Frontal cortex (tissue), 3 donors: ENCODE measurements at regions not wholly inside any gene's neighbourhood (a gene's known extent, or its start where the extent isn't known, plus 50 kb on each side); places are given as distances from the start of the nearest gene placed in this dataset.

Source experiments
- DNase-seq, 2 donors: peaks; one replicate each; pipeline ENCODE4 v3.0.0; 2012; ENCODE audit warnings: low spot score in 2 of 2
- FAIRE-seq: peaks from 2 replicates; lab custom pipeline; 2012; peaks lifted over from hg19 to GRCh38; lab: Jason Lieb, UNC
- donor health status: control.
- donor health status: control.
- donor health status: control.

- no peak for DNase-seq
- no peak for FAIRE-seq
These were observed 161.7 kb downstream of the OPA1 start for GRCh38 chr3:193754719-193755118.

- no peak for FAIRE-seq
- DNase-seq: no peak
These were observed 163.5 kb downstream of the OPA1 start for GRCh38 chr3:193756536-193756935.

GRCh38 chr3:193757457-193757856, 164.4 kb downstream of the OPA1 start:
- FAIRE-seq: no peak

GRCh38 chr3:193761969-193762368, 169.0 kb downstream of the OPA1 start:
- no peak for DNase-seq
- FAIRE-seq: no peak

More at GRCh38 chr3:193757457-193757856, 164.4 kb downstream of the OPA1 start:
- no peak for DNase-seq

GRCh38 chr3:193762657-193763056, 169.6 kb downstream of the OPA1 start:
- FAIRE-seq (no peak), DNase-seq (no peak)

- FAIRE-seq (no peak), DNase-seq (no peak)
These were observed 172.0 kb downstream of the OPA1 start for GRCh38 chr3:193764959-193765358.

- DNase-seq: no peak
- no peak for FAIRE-seq
These were observed 174.5 kb downstream of the OPA1 start for GRCh38 chr3:193767353-193768069.

- FAIRE-seq (no peak), DNase-seq (no peak)
These were observed 175.0 kb downstream of the OPA1 start for GRCh38 chr3:193768070-193768394.

GRCh38 chr3:193769437-193769836, 176.4 kb downstream of the OPA1 start:
- DNase-seq: no peak
- FAIRE-seq: no peak

- no peak for FAIRE-seq
- no peak for DNase-seq
These were observed 178.1 kb downstream of the OPA1 start for GRCh38 chr3:193771011-193771652.

- DNase-seq (no peak), FAIRE-seq (no peak)
These were observed 178.8 kb downstream of the OPA1 start for GRCh38 chr3:193771653-193772421.

- no peak for DNase-seq
These were observed 179.4 kb downstream of the OPA1 start for GRCh38 chr3:193772422-193772763.

GRCh38 chr3:193773266-193774220, 180.5 kb downstream of the OPA1 start:
- FAIRE-seq (no peak), DNase-seq (no peak)

More at GRCh38 chr3:193772422-193772763, 179.4 kb downstream of the OPA1 start:
- FAIRE-seq: no peak

GRCh38 chr3:193774272-193774915, 181.4 kb downstream of the OPA1 start:
- no peak for FAIRE-seq
- no peak for DNase-seq

GRCh38 chr3:193774916-193775285, 181.9 kb downstream of the OPA1 start:
- FAIRE-seq (no peak), DNase-seq (no peak)

- DNase-seq: no peak
These were observed 182.5 kb downstream of the OPA1 start for GRCh38 chr3:193775421-193776077.

GRCh38 chr3:193776626-193777358, 183.8 kb downstream of the OPA1 start:
- DNase-seq: no peak
- no peak for FAIRE-seq

More at GRCh38 chr3:193775421-193776077, 182.5 kb downstream of the OPA1 start:
- FAIRE-seq: no peak

- FAIRE-seq (no peak), DNase-seq (no peak)
These were observed 184.5 kb downstream of the OPA1 start for GRCh38 chr3:193777524-193777923.
